Thyroid gland (tissue), 4 donors: ENCODE measurements at regions not wholly inside any gene's neighbourhood (a gene's known extent, or its start where the extent isn't known, plus 50 kb on each side); places are given as distances from the start of the nearest gene placed in this dataset.

ENCODE experiments used
- CTCF ChIP-seq, 6 experiments: fragments of 200-600 bp in 3 of 6; fragments of 450-650 bp in 3 of 6; sonication (generic) in 3 of 6; IDR thresholded peaks; one replicate each; pipeline ENCODE4 v1.5.1; 2016 to 2019; ENCODE audit warnings: antibody characterized with exemption in 6 of 6, mild to moderate bottlenecking in 2 of 6, inconsistent platforms in 1 of 6, moderate library complexity in 1 of 6
- POLR2A ChIP-seq, 2 donors: fragments of 450-650 bp; IDR thresholded peaks; one replicate each; pipeline ENCODE4 v1.6.1; 2017; ENCODE audit warnings: antibody characterized with exemption in 2 of 2, mild to moderate bottlenecking in 2 of 2, moderate library complexity in 1 of 2

DNA sequence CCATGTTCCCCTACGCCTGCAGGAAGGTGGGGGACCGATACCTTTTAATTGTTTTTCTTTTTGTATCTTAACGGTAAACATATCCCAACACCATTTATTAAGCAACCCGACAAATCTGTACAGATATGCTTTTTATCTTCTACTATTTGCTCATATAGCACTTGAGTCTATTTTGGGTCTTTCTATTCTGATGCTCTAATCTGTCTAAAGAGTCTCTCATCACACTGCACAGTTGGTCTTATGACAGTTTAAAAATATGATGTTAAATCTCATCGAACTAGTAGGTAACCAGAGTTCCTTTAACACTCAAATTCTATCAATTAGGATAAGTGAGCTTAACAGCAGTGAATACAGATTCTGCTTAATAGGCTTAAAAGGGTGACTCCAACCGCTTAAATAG, 111.6 kb downstream of the SOCS6 start:
- TF ChIP-seq POLR2A (IDR thresholded peaks at IDR 0.05) (no peak), CTCF (IDR thresholded peaks at IDR 0.05) (no peak)
